ENCODE measurements at regions not wholly inside any gene's neighbourhood (a gene's known extent, or its start where the extent isn't known, plus 50 kb on each side); places are given as distances from the start of the nearest gene placed in this dataset.

DNA sequence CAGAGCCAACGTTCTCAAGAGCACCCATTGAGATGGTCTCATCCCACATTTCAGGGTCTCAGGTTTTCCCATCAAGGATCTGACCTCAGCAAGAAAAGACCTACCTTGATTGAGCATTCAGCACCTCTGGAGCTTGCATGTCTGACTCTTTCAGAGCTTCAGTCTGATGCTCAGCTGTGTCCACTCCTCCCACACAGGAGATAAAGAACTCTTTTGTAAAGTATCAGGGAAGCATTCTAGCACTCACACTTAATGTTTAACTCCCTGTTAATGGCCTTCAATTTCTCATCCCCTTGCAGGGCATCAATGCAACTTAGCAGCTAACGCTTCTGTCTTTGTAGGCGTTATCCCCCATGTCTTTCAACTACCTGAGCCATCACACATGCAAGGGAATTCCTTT, 124.1 kb downstream of the GALC start:
- no peak overlapping the region for H3K4me3 ChIP-seq (ENCODE audit: low read depth, low read length)
- TF ChIP-seq, protein P1, sequence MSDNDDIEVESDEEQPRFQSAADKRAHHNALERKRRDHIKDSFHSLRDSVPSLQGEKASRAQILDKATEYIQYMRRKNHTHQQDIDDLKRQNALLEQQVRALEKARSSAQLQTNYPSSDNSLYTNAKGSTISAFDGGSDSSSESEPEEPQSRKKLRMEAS (IDR thresholded peaks at IDR 0.05; ENCODE audit: low read depth, low read length), result no peak
- TF ChIP-seq MYC (IDR thresholded peaks at IDR 0.05; ENCODE audit: low read depth, low read length) (no peak), POLR2A (IDR thresholded peaks at IDR 0.05; ENCODE audit: extremely low read depth, insufficient read length) (no peak)
- TF ChIP-seq, protein P2, sequence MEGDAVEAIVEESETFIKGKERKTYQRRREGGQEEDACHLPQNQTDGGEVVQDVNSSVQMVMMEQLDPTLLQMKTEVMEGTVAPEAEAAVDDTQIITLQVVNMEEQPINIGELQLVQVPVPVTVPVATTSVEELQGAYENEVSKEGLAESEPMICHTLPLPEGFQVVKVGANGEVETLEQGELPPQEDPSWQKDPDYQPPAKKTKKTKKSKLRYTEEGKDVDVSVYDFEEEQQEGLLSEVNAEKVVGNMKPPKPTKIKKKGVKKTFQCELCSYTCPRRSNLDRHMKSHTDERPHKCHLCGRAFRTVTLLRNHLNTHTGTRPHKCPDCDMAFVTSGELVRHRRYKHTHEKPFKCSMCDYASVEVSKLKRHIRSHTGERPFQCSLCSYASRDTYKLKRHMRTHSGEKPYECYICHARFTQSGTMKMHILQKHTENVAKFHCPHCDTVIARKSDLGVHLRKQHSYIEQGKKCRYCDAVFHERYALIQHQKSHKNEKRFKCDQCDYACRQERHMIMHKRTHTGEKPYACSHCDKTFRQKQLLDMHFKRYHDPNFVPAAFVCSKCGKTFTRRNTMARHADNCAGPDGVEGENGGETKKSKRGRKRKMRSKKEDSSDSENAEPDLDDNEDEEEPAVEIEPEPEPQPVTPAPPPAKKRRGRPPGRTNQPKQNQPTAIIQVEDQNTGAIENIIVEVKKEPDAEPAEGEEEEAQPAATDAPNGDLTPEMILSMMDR (IDR thresholded peaks at IDR 0.05; ENCODE audit: low read depth, low read length), result no peak
- no peak for DNase-seq (ENCODE audit: low read depth)

DNA sequence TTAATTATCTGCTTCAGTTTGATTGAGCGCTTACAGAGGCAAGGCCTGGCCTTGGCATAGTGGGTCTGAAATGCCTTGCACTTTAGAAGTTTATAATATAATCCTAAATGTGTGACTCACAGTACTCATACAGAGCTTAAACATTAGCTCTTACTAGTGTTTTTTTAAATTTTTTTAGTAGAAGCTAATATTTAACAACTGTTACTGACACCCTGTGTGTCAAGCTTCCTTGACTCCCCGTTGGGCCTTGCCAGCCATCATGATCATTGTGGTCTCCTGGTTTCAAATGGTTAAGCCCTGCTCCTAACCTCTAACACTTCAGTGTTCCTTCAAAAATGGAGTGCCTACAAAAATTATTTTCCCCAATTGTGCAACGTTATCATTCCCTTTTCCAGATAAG, 126.9 kb downstream of the GALC start:
- no peak for TF ChIP-seq MYC (IDR thresholded peaks at IDR 0.05; ENCODE audit: low read depth, low read length)
- TF ChIP-seq, protein P1 (IDR thresholded peaks at IDR 0.05; ENCODE audit: low read depth, low read length), result no peak
- TF ChIP-seq POLR2A (IDR thresholded peaks at IDR 0.05; ENCODE audit: extremely low read depth, insufficient read length), result no peak
- TF ChIP-seq, protein P2 (IDR thresholded peaks at IDR 0.05; ENCODE audit: low read depth, low read length), result no peak

DNA sequence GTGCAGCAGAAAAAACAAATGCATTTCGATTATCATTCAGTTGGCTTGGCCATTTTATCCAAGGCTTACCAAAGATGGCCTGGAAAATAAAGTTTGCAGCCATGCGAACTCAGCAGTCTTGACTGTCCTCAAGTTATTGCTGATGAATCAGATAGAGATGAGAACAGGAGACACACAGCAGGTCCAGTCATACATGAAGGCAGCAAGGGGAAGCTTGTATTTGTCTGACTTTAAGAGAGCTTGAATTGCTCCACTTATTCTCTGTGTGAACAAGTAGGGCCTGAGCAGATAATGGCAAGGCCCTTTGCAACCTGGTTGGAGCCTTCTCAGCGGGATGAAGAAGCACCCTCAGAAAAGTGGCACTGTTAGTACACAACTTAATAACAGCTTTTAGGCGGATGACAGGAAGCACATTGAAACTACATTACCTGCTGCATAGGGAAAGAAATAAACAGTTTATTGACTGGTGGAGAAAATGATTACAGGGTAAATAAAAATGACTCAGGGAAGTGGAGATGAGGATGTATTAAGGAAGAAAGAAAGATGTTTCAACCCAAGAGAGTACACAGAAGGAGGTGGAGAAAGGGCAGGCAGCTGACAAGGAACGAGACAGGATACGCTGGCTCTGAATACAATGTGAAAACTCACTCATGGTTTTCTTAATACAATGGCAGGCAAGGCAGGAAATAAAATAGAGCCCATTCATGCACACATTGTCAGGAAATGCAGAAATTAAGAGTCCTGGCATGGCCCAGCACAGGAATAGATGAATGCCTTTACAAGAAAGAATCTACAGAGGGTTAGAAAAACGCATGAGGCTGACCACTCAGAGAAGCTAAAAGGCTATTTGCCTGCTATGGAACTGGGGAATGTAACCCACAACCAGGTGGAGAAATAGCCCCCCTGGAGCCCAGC, 128.4 kb downstream of the GALC start:
- TF ChIP-seq, protein P2 (IDR thresholded peaks at IDR 0.05; ENCODE audit: low read depth, low read length), result no peak
- TF ChIP-seq POLR2A (IDR thresholded peaks at IDR 0.05; ENCODE audit: extremely low read depth, insufficient read length), result no peak
- TF ChIP-seq, protein P1 (IDR thresholded peaks at IDR 0.05; ENCODE audit: low read depth, low read length), result no peak
- H3K4me3 ChIP-seq (ENCODE audit: low read depth, low read length), result no peak overlapping the region
- DNase-seq (ENCODE audit: low read depth), result no peak

More for the DNA sequence above, 126.9 kb downstream of the GALC start:
- no peak overlapping the region for H3K4me3 ChIP-seq (ENCODE audit: low read depth, low read length)
- no peak for DNase-seq (ENCODE audit: low read depth)

DNA sequence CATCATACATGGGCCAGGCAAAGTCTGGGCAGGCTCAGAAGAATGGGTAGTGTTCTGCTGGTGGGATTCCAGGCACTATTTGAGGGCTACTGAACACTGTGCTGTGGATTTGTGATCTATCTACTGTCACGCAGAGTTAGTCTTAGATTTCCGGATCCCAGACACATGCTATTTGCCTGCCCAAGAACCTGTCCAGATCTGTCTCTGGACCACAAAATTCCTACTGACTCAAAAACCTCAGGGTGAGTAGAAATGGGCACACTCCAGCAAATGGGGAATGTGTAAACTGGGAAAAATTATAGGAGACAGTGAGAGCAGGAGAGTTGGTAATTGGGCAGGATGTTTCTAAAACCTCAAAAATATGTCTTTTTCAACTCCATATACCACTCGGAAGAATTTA, 129.9 kb downstream of the GALC start:
- TF ChIP-seq POLR2A (IDR thresholded peaks at IDR 0.05; ENCODE audit: extremely low read depth, insufficient read length) (no peak), MYC (IDR thresholded peaks at IDR 0.05; ENCODE audit: low read depth, low read length) (no peak)
- TF ChIP-seq, protein P1 (IDR thresholded peaks at IDR 0.05; ENCODE audit: low read depth, low read length), result no peak
- TF ChIP-seq, protein P2 (IDR thresholded peaks at IDR 0.05; ENCODE audit: low read depth, low read length), result no peak
- DNase-seq (ENCODE audit: low read depth), result no peak
- H3K4me3 ChIP-seq (ENCODE audit: low read depth, low read length), result no peak overlapping the region

DNA sequence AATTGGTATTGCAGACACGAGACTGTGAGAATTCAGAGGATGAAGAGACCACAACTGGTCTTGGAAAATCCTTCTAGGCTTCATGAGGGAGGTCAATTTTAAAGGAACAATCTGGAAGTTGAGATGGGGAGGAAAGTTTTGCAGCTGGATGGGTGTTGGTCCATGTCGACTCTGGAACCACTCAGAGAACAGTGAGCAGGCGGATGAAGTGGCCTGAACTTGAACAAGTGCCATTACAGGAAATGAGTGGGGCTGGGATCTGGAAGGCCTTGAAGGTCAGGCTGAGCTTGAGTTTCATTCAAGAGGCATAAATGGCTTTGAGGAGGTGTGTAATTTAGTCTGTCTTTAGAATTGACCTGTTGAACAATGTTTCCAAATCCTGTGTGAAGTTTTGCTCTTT, 140.9 kb downstream of the GALC start:
- no peak for DNase-seq (ENCODE audit: low read depth)
- no peak overlapping the region for H3K4me3 ChIP-seq (ENCODE audit: low read depth, low read length)
- TF ChIP-seq, protein P2 (IDR thresholded peaks at IDR 0.05; ENCODE audit: low read depth, low read length), result no peak
- TF ChIP-seq, protein P1 (IDR thresholded peaks at IDR 0.05; ENCODE audit: low read depth, low read length), result no peak
- TF ChIP-seq POLR2A (IDR thresholded peaks at IDR 0.05; ENCODE audit: extremely low read depth, insufficient read length) (no peak), MYC (IDR thresholded peaks at IDR 0.05; ENCODE audit: low read depth, low read length) (no peak)

Data from NB4 (cell line).